ENCODE measurements at regions not wholly inside any gene's neighbourhood (a gene's known extent, or its start where the extent isn't known, plus 50 kb on each side); places are given as distances from the start of the nearest gene placed in this dataset.
"Not testable (repeated sequence)": the region's sequence is repeated elsewhere in the genome, so short reads cannot be mapped to it uniquely, and the experiment has no call there.

GRCh38 chr7:24115661-24116060 lies 168.3 kb upstream of the NPY start:
- intact Hi-C loops (cut with DNase I), result no loop called here
- no peak overlapping the region for H3K4me3 ChIP-seq
- H3K4me1 ChIP-seq, result no peaks in the 10 kb centered on the region
- H3K36me3 ChIP-seq, result no peaks in the 10 kb centered on the region
- H3K27me3 ChIP-seq, result no peaks in the 10 kb centered on the region
- no peak for DNase-seq (ENCODE audit: extremely low spot score in 2 of 2)
- no peaks in the 10 kb centered on the region for H3K9me3 ChIP-seq
- TF ChIP-seq CTCF (IDR thresholded peaks at IDR 0.05), result no peak
- no peak for TF ChIP-seq POLR2AphosphoS5 (IDR thresholded peaks at IDR 0.05; ENCODE audit: insufficient read depth in 1 of 2, low read depth in 1 of 2)
- no peak for TF ChIP-seq POLR2A (IDR thresholded peaks at IDR 0.05)
- H3K27ac ChIP-seq, result no peak overlapping the region

GRCh38 chr7:24117903-24118499 lies 166.0 kb upstream of the NPY start:
- H3K9me3 ChIP-seq; H3K4me3 ChIP-seq; H3K36me3 ChIP-seq; H3K27me3 ChIP-seq; H3K4me1 ChIP-seq; DNase-seq (ENCODE audit: extremely low spot score in 2 of 2); H3K27ac ChIP-seq; intact Hi-C loops (cut with DNase I): not testable (repeated sequence)

- Histone ChIP-seq H3K36me3 (no peaks in the 10 kb centered on the region), H3K27me3 (no peaks in the 10 kb centered on the region), H3K9me3 (no peaks in the 10 kb centered on the region), H3K4me1 (no peaks in the 10 kb centered on the region), H3K27ac (no peak overlapping the region), H3K4me3 (no peak overlapping the region)
- intact Hi-C loops (cut with DNase I), result no loop called here
- DNase-seq (ENCODE audit: extremely low spot score in 2 of 2), result no peak
- TF ChIP-seq POLR2A (IDR thresholded peaks at IDR 0.05), result no peak
- no peak for TF ChIP-seq CTCF (IDR thresholded peaks at IDR 0.05)
- TF ChIP-seq POLR2AphosphoS5 (IDR thresholded peaks at IDR 0.05; ENCODE audit: insufficient read depth in 1 of 2, low read depth in 1 of 2), result no peak
Measured at GRCh38 chr7:24119852-24120251, 164.1 kb upstream of the NPY start.

- DNase-seq (ENCODE audit: extremely low spot score in 2 of 2), result no peak
- Histone ChIP-seq H3K4me1 (no peaks in the 10 kb centered on the region), H3K9me3 (no peaks in the 10 kb centered on the region), H3K4me3 (no peak overlapping the region), H3K36me3 (no peaks in the 10 kb centered on the region), H3K27ac (no peak overlapping the region), H3K27me3 (no peaks in the 10 kb centered on the region)
- TF ChIP-seq CTCF (IDR thresholded peaks at IDR 0.05) (no peak), POLR2A (IDR thresholded peaks at IDR 0.05) (no peak), POLR2AphosphoS5 (IDR thresholded peaks at IDR 0.05; ENCODE audit: insufficient read depth in 1 of 2, low read depth in 1 of 2) (no peak)
- intact Hi-C loops (cut with DNase I), result no loop called here
Measured at GRCh38 chr7:24123076-24123475, 160.9 kb upstream of the NPY start.

GRCh38 chr7:24125765-24126164 lies 158.2 kb upstream of the NPY start:
- Histone ChIP-seq H3K27ac (no peak overlapping the region), H3K27me3 (no peaks in the 10 kb centered on the region), H3K4me3 (no peak overlapping the region), H3K9me3 (no peaks in the 10 kb centered on the region), H3K36me3 (no peaks in the 10 kb centered on the region), H3K4me1 (no peaks in the 10 kb centered on the region)
- TF ChIP-seq CTCF (IDR thresholded peaks at IDR 0.05) (no peak), POLR2AphosphoS5 (IDR thresholded peaks at IDR 0.05; ENCODE audit: insufficient read depth in 1 of 2, low read depth in 1 of 2) (no peak), POLR2A (IDR thresholded peaks at IDR 0.05) (no peak)
- intact Hi-C loops (cut with DNase I), result no loop called here
- no peak for DNase-seq (ENCODE audit: extremely low spot score in 2 of 2)
